Coronary artery (tissue), 2 donors: ENCODE measurements at regions not wholly inside any gene's neighbourhood (a gene's known extent, or its start where the extent isn't known, plus 50 kb on each side); places are given as distances from the start of the nearest gene placed in this dataset.

Experiments
- DNase-seq: peaks from one replicate; pipeline ENCODE4 v3.0.0-alpha.2; 2017; ENCODE audit warnings: low spot score
- H3K27ac ChIP-seq, 2 donors: fragments of 200-600 bp; sonication (generic); one replicate each; pipeline ENCODE4 v1.5.1; 2016 to 2019
- H3K4me3 ChIP-seq: fragments of 200-600 bp; sonication (generic); 2 replicates; pipeline ENCODE4 v1.5.1; 2016; ENCODE audit warnings: mild to moderate bottlenecking, moderate library complexity
- CTCF ChIP-seq: fragments of 200-600 bp; sonication (generic); IDR thresholded peaks from one replicate; pipeline ENCODE4 v1.5.1; 2019; ENCODE audit warnings: antibody characterized with exemption

GRCh38 chr1:56359056-56359455 lies 220.3 kb downstream of the PLPP3 start:
- no peak for DNase-seq
- TF ChIP-seq CTCF, result no peak
- Histone ChIP-seq H3K4me3 (no peak overlapping the region), H3K27ac (no peak overlapping the region)

GRCh38 chr1:56357927-56358690 lies 221.3 kb downstream of the PLPP3 start:
- no peak for DNase-seq
- no peak overlapping the region for H3K27ac ChIP-seq
- TF ChIP-seq CTCF, result no peak
- H3K4me3 ChIP-seq, result no peak overlapping the region

- TF ChIP-seq CTCF, result no peak
- DNase-seq, result no peak
- Histone ChIP-seq H3K27ac (no peak overlapping the region), H3K4me3 (no peak overlapping the region)
These were observed 222.9 kb downstream of the PLPP3 start for GRCh38 chr1:56356376-56356990.

GRCh38 chr1:56355918-56356317 lies 223.4 kb downstream of the PLPP3 start:
- no peak for DNase-seq
- Histone ChIP-seq H3K27ac (no peak overlapping the region), H3K4me3 (no peak overlapping the region)
- TF ChIP-seq CTCF, result no peak

GRCh38 chr1:56355422-56355821 lies 223.9 kb downstream of the PLPP3 start:
- H3K27ac ChIP-seq, result no peak overlapping the region
- H3K4me3 ChIP-seq, result no peak overlapping the region
- no peak for DNase-seq

GRCh38 chr1:56345831-56346230 lies 233.5 kb downstream of the PLPP3 start:
- H3K27ac ChIP-seq, result no peak overlapping the region
- no peak for TF ChIP-seq CTCF
- DNase-seq, result no peak
- H3K4me3 ChIP-seq, result no peak overlapping the region

More at GRCh38 chr1:56355422-56355821, 223.9 kb downstream of the PLPP3 start:
- TF ChIP-seq CTCF, result no peak

GRCh38 chr1:56340977-56341376 lies 238.4 kb downstream of the PLPP3 start:
- H3K27ac ChIP-seq, result no peak overlapping the region
- no peak for TF ChIP-seq CTCF
- H3K4me3 ChIP-seq, result no peak overlapping the region
- DNase-seq, result no peak
